ENCODE measurements at regions not wholly inside any gene's neighbourhood (a gene's known extent, or its start where the extent isn't known, plus 50 kb on each side); places are given as distances from the start of the nearest gene placed in this dataset.

- Histone ChIP-seq H3K4me3 (ENCODE audit: low read depth in 1 of 3, low read length in 3 of 3) (no peak overlapping the region), H3K36me3 (ENCODE audit: control insufficient read depth in 3 of 3, insufficient read depth in 2 of 3, low read depth in 1 of 3, low read length in 3 of 3) (no peaks in the 10 kb centered on the region), H3K27me3 (ENCODE audit: control insufficient read depth in 3 of 3, insufficient read depth in 3 of 3, low read length in 3 of 3) (no peaks in the 10 kb centered on the region), H3K4me1 (ENCODE audit: control insufficient read depth in 3 of 3, insufficient read depth in 2 of 3, low read depth in 1 of 3, low read length in 2 of 3) (no peaks in the 10 kb centered on the region), H3K9me3 (ENCODE audit: control insufficient read depth in 2 of 2, insufficient read depth in 1 of 2, low read depth in 1 of 2, low read length in 1 of 2) (no peaks in the 10 kb centered on the region), H3K27ac (ENCODE audit: low read depth in 1 of 3, low read length in 2 of 3) (no peak overlapping the region)
- DNase-seq (no peak), FAIRE-seq (no peak)
- WGBS, 3 donors: 74 to 81% (median 79%) methylated on average over 6 of the region's 6 CpGs
These were observed 49.8 kb downstream of the ABCC12 start for GRCh38 chr16:48105976-48106375.

GRCh38 chr16:48105456-48105855 lies 50.3 kb downstream of the ABCC12 start:
- Histone ChIP-seq H3K27ac (ENCODE audit: low read depth in 1 of 3, low read length in 2 of 3) (no peak overlapping the region), H3K4me3 (ENCODE audit: low read depth in 1 of 3, low read length in 3 of 3) (no peak overlapping the region), H3K36me3 (ENCODE audit: control insufficient read depth in 3 of 3, insufficient read depth in 2 of 3, low read depth in 1 of 3, low read length in 3 of 3) (no peaks in the 10 kb centered on the region), H3K4me1 (ENCODE audit: control insufficient read depth in 3 of 3, insufficient read depth in 2 of 3, low read depth in 1 of 3, low read length in 2 of 3) (no peaks in the 10 kb centered on the region), H3K9me3 (ENCODE audit: control insufficient read depth in 2 of 2, insufficient read depth in 1 of 2, low read depth in 1 of 2, low read length in 1 of 2) (no peaks in the 10 kb centered on the region), H3K27me3 (ENCODE audit: control insufficient read depth in 3 of 3, insufficient read depth in 3 of 3, low read length in 3 of 3) (no peaks in the 10 kb centered on the region)
- FAIRE-seq: no peak
- 62 to 76% (median 70%) methylated on average over 4 of the region's 4 CpGs for WGBS, 3 donors
- DNase-seq: no peak

- WGBS, 3 donors: 73 to 80% (median 74%) methylated on average over 6 of the region's 6 CpGs
- DNase-seq (no peak), FAIRE-seq (no peak)
- Histone ChIP-seq H3K27ac (ENCODE audit: low read depth in 1 of 3, low read length in 2 of 3) (no peak overlapping the region), H3K27me3 (ENCODE audit: control insufficient read depth in 3 of 3, insufficient read depth in 3 of 3, low read length in 3 of 3) (no peaks in the 10 kb centered on the region), H3K4me3 (ENCODE audit: low read depth in 1 of 3, low read length in 3 of 3) (no peak overlapping the region), H3K36me3 (ENCODE audit: control insufficient read depth in 3 of 3, insufficient read depth in 2 of 3, low read depth in 1 of 3, low read length in 3 of 3) (no peaks in the 10 kb centered on the region), H3K4me1 (ENCODE audit: control insufficient read depth in 3 of 3, insufficient read depth in 2 of 3, low read depth in 1 of 3, low read length in 2 of 3) (no peaks in the 10 kb centered on the region), H3K9me3 (ENCODE audit: control insufficient read depth in 2 of 2, insufficient read depth in 1 of 2, low read depth in 1 of 2, low read length in 1 of 2) (no peaks in the 10 kb centered on the region)
These were observed 52.2 kb downstream of the ABCC12 start for GRCh38 chr16:48103591-48103990.

DNA sequence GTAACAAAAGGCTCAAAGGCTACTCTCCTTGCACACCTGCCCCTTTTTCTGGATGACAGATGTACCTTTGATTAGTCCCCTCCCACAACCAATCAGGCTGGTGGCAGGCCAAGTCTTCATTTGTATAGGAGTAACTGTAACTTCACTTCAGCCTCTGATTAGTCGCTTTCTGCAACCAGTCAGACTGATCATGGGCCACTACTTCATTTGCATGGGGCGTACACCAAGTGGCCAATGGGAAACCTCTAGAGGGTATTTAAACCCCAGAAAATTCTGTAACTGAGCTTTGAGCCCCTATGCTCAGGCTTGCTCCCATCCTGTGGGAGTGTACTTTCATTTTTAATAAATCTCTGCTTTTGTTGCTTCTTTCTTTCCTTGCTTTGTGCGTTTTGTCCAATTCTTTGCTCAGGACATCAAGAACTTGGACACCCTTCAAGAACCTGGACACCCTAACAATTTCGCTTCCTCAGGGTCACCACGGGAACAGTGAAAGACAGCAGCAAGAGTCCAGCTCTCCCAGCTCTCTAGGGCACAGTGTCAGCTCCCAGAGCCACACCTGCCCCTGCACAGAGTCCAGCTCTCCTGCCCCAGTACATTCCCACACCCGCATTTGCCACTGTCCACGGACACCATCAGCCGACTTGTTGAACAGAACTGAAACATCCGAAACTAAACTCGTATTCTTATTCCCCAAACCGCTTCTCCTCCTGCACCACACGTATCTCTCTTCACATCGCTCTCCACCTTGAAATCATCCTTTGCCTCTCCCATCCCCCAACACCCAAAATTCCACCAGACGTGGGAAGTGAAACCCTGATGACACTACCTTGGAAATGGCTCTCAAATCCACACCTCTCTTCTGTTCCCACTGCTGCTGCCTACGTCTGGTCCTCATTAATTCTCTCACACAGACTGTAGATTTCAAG lies 53.4 kb downstream of the ABCC12 start:
- no peaks in the 10 kb centered on the region for H3K36me3 ChIP-seq (ENCODE audit: control insufficient read depth in 3 of 3, insufficient read depth in 2 of 3, low read depth in 1 of 3, low read length in 3 of 3)
- no peak overlapping the region for H3K27ac ChIP-seq (ENCODE audit: low read depth in 1 of 3, low read length in 2 of 3)
- H3K4me1 ChIP-seq (ENCODE audit: control insufficient read depth in 3 of 3, insufficient read depth in 2 of 3, low read depth in 1 of 3, low read length in 2 of 3): no peaks in the 10 kb centered on the region
- no peaks in the 10 kb centered on the region for H3K27me3 ChIP-seq (ENCODE audit: control insufficient read depth in 3 of 3, insufficient read depth in 3 of 3, low read length in 3 of 3)
- FAIRE-seq (no peak), DNase-seq (peak in 1 of 2 donors; percentile 25)
- 57 to 79% (median 67%) methylated on average over 15 of the region's 15 CpGs for WGBS, 3 donors
- H3K4me3 ChIP-seq (ENCODE audit: low read depth in 1 of 3, low read length in 3 of 3): no peak overlapping the region
- H3K9me3 ChIP-seq (ENCODE audit: control insufficient read depth in 2 of 2, insufficient read depth in 1 of 2, low read depth in 1 of 2, low read length in 1 of 2): no peaks in the 10 kb centered on the region

- Histone ChIP-seq H3K4me3 (ENCODE audit: low read depth in 1 of 3, low read length in 3 of 3) (no peak overlapping the region), H3K36me3 (ENCODE audit: control insufficient read depth in 3 of 3, insufficient read depth in 2 of 3, low read depth in 1 of 3, low read length in 3 of 3) (no peaks in the 10 kb centered on the region), H3K4me1 (ENCODE audit: control insufficient read depth in 3 of 3, insufficient read depth in 2 of 3, low read depth in 1 of 3, low read length in 2 of 3) (no peaks in the 10 kb centered on the region), H3K9me3 (ENCODE audit: control insufficient read depth in 2 of 2, insufficient read depth in 1 of 2, low read depth in 1 of 2, low read length in 1 of 2) (no peaks in the 10 kb centered on the region), H3K27me3 (ENCODE audit: control insufficient read depth in 3 of 3, insufficient read depth in 3 of 3, low read length in 3 of 3) (no peaks in the 10 kb centered on the region), H3K27ac (ENCODE audit: low read depth in 1 of 3, low read length in 2 of 3) (no peak overlapping the region)
- DNase-seq (no peak), FAIRE-seq (no peak)
- WGBS, 3 donors: 54 to 65% (median 61%) methylated on average over 13 of the region's 13 CpGs
These were observed 54.6 kb downstream of the ABCC12 start for GRCh38 chr16:48101069-48101674.

- 86 to 88% (median 87%) methylated on average over 5 of the region's 5 CpGs for WGBS, 3 donors
- FAIRE-seq (no peak), DNase-seq (no peak)
- no peaks in the 10 kb centered on the region for H3K9me3 ChIP-seq (ENCODE audit: control insufficient read depth in 2 of 2, insufficient read depth in 1 of 2, low read depth in 1 of 2, low read length in 1 of 2)
- H3K27me3 ChIP-seq (ENCODE audit: control insufficient read depth in 3 of 3, insufficient read depth in 3 of 3, low read length in 3 of 3): no peaks in the 10 kb centered on the region
- H3K27ac ChIP-seq (ENCODE audit: low read depth in 1 of 3, low read length in 2 of 3): no peak overlapping the region
- H3K4me3 ChIP-seq (ENCODE audit: low read depth in 1 of 3, low read length in 3 of 3): no peak overlapping the region
- no peaks in the 10 kb centered on the region for H3K36me3 ChIP-seq (ENCODE audit: control insufficient read depth in 3 of 3, insufficient read depth in 2 of 3, low read depth in 1 of 3, low read length in 3 of 3)
- H3K4me1 ChIP-seq (ENCODE audit: control insufficient read depth in 3 of 3, insufficient read depth in 2 of 3, low read depth in 1 of 3, low read length in 2 of 3): no peaks in the 10 kb centered on the region
These were observed 56.3 kb downstream of the ABCC12 start for GRCh38 chr16:48099455-48099854.

- no peaks in the 10 kb centered on the region for H3K36me3 ChIP-seq (ENCODE audit: control insufficient read depth in 3 of 3, insufficient read depth in 2 of 3, low read depth in 1 of 3, low read length in 3 of 3)
- no peaks in the 10 kb centered on the region for H3K4me1 ChIP-seq (ENCODE audit: control insufficient read depth in 3 of 3, insufficient read depth in 2 of 3, low read depth in 1 of 3, low read length in 2 of 3)
- DNase-seq (no peak), FAIRE-seq (no peak)
- H3K27me3 ChIP-seq (ENCODE audit: control insufficient read depth in 3 of 3, insufficient read depth in 3 of 3, low read length in 3 of 3): no peaks in the 10 kb centered on the region
- H3K27ac ChIP-seq (ENCODE audit: low read depth in 1 of 3, low read length in 2 of 3): no peak overlapping the region
- no peak overlapping the region for H3K4me3 ChIP-seq (ENCODE audit: low read depth in 1 of 3, low read length in 3 of 3)
- WGBS, 3 donors: 40 to 72% (median 64%) methylated on average over 2 of the region's 2 CpGs
- H3K9me3 ChIP-seq (ENCODE audit: control insufficient read depth in 2 of 2, insufficient read depth in 1 of 2, low read depth in 1 of 2, low read length in 1 of 2): no peaks in the 10 kb centered on the region
These were observed 57.3 kb downstream of the ABCC12 start for GRCh38 chr16:48098472-48098871.

GRCh38 chr16:48091117-48091516 lies 64.7 kb downstream of the ABCC12 start:
- 60 to 82% (median 75%) methylated on average over 14 of the region's 14 CpGs for WGBS, 3 donors
- no peaks in the 10 kb centered on the region for H3K9me3 ChIP-seq (ENCODE audit: control insufficient read depth in 2 of 2, insufficient read depth in 1 of 2, low read depth in 1 of 2, low read length in 1 of 2)
- FAIRE-seq: no peak
- H3K36me3 ChIP-seq (ENCODE audit: control insufficient read depth in 3 of 3, insufficient read depth in 2 of 3, low read depth in 1 of 3, low read length in 3 of 3): no peaks in the 10 kb centered on the region
- DNase-seq: no peak
- H3K4me3 ChIP-seq (ENCODE audit: low read depth in 1 of 3, low read length in 3 of 3): no peak overlapping the region
- no peak overlapping the region for H3K27ac ChIP-seq (ENCODE audit: low read depth in 1 of 3, low read length in 2 of 3)
- H3K4me1 ChIP-seq (ENCODE audit: control insufficient read depth in 3 of 3, insufficient read depth in 2 of 3, low read depth in 1 of 3, low read length in 2 of 3): no peaks in the 10 kb centered on the region
- no peaks in the 10 kb centered on the region for H3K27me3 ChIP-seq (ENCODE audit: control insufficient read depth in 3 of 3, insufficient read depth in 3 of 3, low read length in 3 of 3)

Measured in small intestine (tissue), 7 donors.